H9 (cell line): ENCODE measurements at regions not wholly inside any gene's neighbourhood (a gene's known extent, or its start where the extent isn't known, plus 50 kb on each side); places are given as distances from the start of the nearest gene placed in this dataset.

Source experiments
- DNase-seq: peaks from one replicate; pipeline ENCODE4 v3.0.0-alpha.2; 2017
- H2AFZ ChIP-seq: one replicate; pipeline ENCODE4 v1.6.1; 2013; ENCODE audit warnings: mild to moderate bottlenecking, low read length, control low read depth, moderate library complexity
- H2AK5ac ChIP-seq: 2 replicates; pipeline ENCODE4 v1.6.1; 2013; ENCODE audit warnings: low read length, control low read depth, mixed read lengths; ENCODE audit not compliant: insufficient read length
- H2BK120ac ChIP-seq: one replicate; pipeline ENCODE4 v1.6.1; 2013; ENCODE audit warnings: low read depth, mild to moderate bottlenecking, low read length, control low read depth, inconsistent platforms; ENCODE audit not compliant: poor library complexity, severe bottlenecking
- H2BK12ac ChIP-seq: 2 replicates; pipeline ENCODE4 v1.6.1; 2013; ENCODE audit warnings: low read length, control low read depth, mixed read lengths, low read depth; ENCODE audit not compliant: insufficient read length
- H2BK15ac ChIP-seq: 2 replicates; pipeline ENCODE4 v1.6.1; 2013; ENCODE audit warnings: low read depth, low read length, control low read depth
- H2BK20ac ChIP-seq: one replicate; pipeline ENCODE4 v1.6.1; 2013; ENCODE audit warnings: low read depth, mild to moderate bottlenecking, low read length, control low read depth, inconsistent platforms; ENCODE audit not compliant: poor library complexity, severe bottlenecking
- H2BK5ac ChIP-seq: 2 replicates; pipeline ENCODE4 v1.6.1; 2013; ENCODE audit warnings: low read length, control low read depth, mixed read lengths; ENCODE audit not compliant: insufficient read length
- H3K14ac ChIP-seq: 2 replicates; pipeline ENCODE4 v1.6.1; 2013; ENCODE audit warnings: low read length, control low read depth; ENCODE audit not compliant: insufficient read depth
- H3K18ac ChIP-seq: 2 replicates; pipeline ENCODE4 v1.6.1; 2013; ENCODE audit warnings: low read depth, mild to moderate bottlenecking, mixed read lengths, low read length, control low read depth; ENCODE audit not compliant: insufficient read length
- H3K23ac ChIP-seq: 2 replicates; pipeline ENCODE4 v1.6.1; 2013; ENCODE audit warnings: low read length, control low read depth, mixed read lengths, low read depth; ENCODE audit not compliant: insufficient read length
- H3K23me2 ChIP-seq: 2 replicates; pipeline ENCODE4 v1.6.1; 2013; ENCODE audit warnings: low read depth, mild to moderate bottlenecking, mixed read lengths, low read length, control low read depth; ENCODE audit not compliant: insufficient read length, poor library complexity, severe bottlenecking
- H3K27ac ChIP-seq: 2 replicates; pipeline ENCODE4 v1.5.1; 2013; ENCODE audit warnings: low read length, control low read depth, mixed read lengths, low read depth; ENCODE audit not compliant: insufficient read length
- H3K27me3 ChIP-seq: 2 replicates; pipeline ENCODE4 v1.6.1; 2013; ENCODE audit warnings: low read length, control low read depth, inconsistent platforms; ENCODE audit not compliant: insufficient read depth
- H3K4ac ChIP-seq: 2 replicates; pipeline ENCODE4 v1.6.1; 2013; ENCODE audit warnings: low read depth, mild to moderate bottlenecking, control low read depth, inconsistent platforms, low read length, moderate library complexity
- H3K4me1 ChIP-seq: 2 replicates; pipeline ENCODE4 v1.6.1; 2013; ENCODE audit warnings: low read length, control low read depth, inconsistent platforms; ENCODE audit not compliant: insufficient read depth
- H3K4me2 ChIP-seq: 2 replicates; pipeline ENCODE4 v1.6.1; 2013; ENCODE audit warnings: low read length, control low read depth, mixed read lengths; ENCODE audit not compliant: insufficient read length, insufficient read depth
- H3K56ac ChIP-seq: 2 replicates; pipeline ENCODE4 v1.6.1; 2013; ENCODE audit warnings: low read depth, mild to moderate bottlenecking, mixed read lengths, low read length, control low read depth; ENCODE audit not compliant: insufficient read length
- H3K79me1 ChIP-seq: 2 replicates; pipeline ENCODE4 v1.6.1; 2013; ENCODE audit warnings: low read depth, mild to moderate bottlenecking, moderate library complexity, low read length, control low read depth, inconsistent platforms; ENCODE audit not compliant: insufficient read depth, poor library complexity, severe bottlenecking
- H3K79me2 ChIP-seq: 2 replicates; pipeline ENCODE4 v1.6.1; 2013; ENCODE audit warnings: low read length, control low read depth, inconsistent platforms; ENCODE audit not compliant: insufficient read depth
- H3K9ac ChIP-seq: 2 replicates; pipeline ENCODE4 v1.6.1; 2013; ENCODE audit warnings: low read length, control low read depth, mixed read lengths; ENCODE audit not compliant: insufficient read length; ENCODE audit errors: extremely low read depth
- H3K9me3 ChIP-seq: one replicate; pipeline ENCODE4 v1.6.1; 2013; ENCODE audit warnings: low read depth, low read length, inconsistent platforms; ENCODE audit not compliant: control insufficient read depth
- H3T11ph ChIP-seq: one replicate; pipeline ENCODE4 v1.6.1; 2013; ENCODE audit warnings: mild to moderate bottlenecking, low read length, control low read depth, inconsistent platforms
- H4K20me1 ChIP-seq: one replicate; pipeline ENCODE4 v1.6.1; 2013; ENCODE audit not compliant: control insufficient read depth, insufficient read length, insufficient read depth
- H4K5ac ChIP-seq: 2 replicates; pipeline ENCODE4 v1.6.1; 2013; ENCODE audit warnings: low read depth, mild to moderate bottlenecking, mixed read lengths, low read length, control low read depth; ENCODE audit not compliant: insufficient read length
- H4K8ac ChIP-seq: replicated peaks from 2 replicates; pipeline ENCODE4 v1.6.1; 2013; ENCODE audit warnings: low read length, control low read depth, mixed read lengths, low read depth; ENCODE audit not compliant: insufficient read length
- H4K91ac ChIP-seq: 2 replicates; pipeline ENCODE4 v1.6.1; 2013; ENCODE audit warnings: low read depth, mild to moderate bottlenecking, moderate library complexity, mixed read lengths, low read length, control low read depth; ENCODE audit not compliant: insufficient read length
- H3K27ac Mint-ChIP-seq, 3 experiments: 2 replicates in 2 of 3; 3 replicates in 1 of 3; pipeline ENCODE4 v1.8.0; 2020 to 2021; ENCODE audit warnings: mixed read lengths in 3 of 3, mild to moderate bottlenecking in 1 of 3, moderate library complexity in 1 of 3
- H3K27me3 Mint-ChIP-seq: 2 replicates; pipeline ENCODE4 v1.8.0; 2021; ENCODE audit warnings: low read depth, mild to moderate bottlenecking, moderate library complexity, mixed read lengths
- H3K36me3 Mint-ChIP-seq, 3 experiments: 2 replicates in 2 of 3; 3 replicates in 1 of 3; pipeline ENCODE4 v1.8.0; 2020 to 2021; ENCODE audit warnings: low read depth in 3 of 3, mixed read lengths in 3 of 3; ENCODE audit not compliant: insufficient read depth in 1 of 3
- H3K4me1 Mint-ChIP-seq, 2 experiments: 2 replicates each; pipeline ENCODE4 v1.8.0; 2020; ENCODE audit warnings: mixed read lengths in 2 of 2
- H3K4me3 Mint-ChIP-seq, 2 experiments: 2 replicates in 1 of 2; 3 replicates in 1 of 2; pipeline ENCODE4 v1.8.0; 2020 to 2021; ENCODE audit warnings: mild to moderate bottlenecking in 2 of 2, mixed read lengths in 2 of 2, moderate library complexity in 1 of 2
- H3K9me3 Mint-ChIP-seq, 2 experiments: 2 replicates in 1 of 2; 3 replicates in 1 of 2; pipeline ENCODE4 v1.8.0; 2020; ENCODE audit warnings: mild to moderate bottlenecking in 2 of 2, mixed read lengths in 2 of 2, moderate library complexity in 1 of 2
- CTCF ChIP-seq: fragments of 200-600 bp; sonication (generic); conservative IDR thresholded peaks from 3 replicates; pipeline ENCODE4 v1.8.0; 2021; ENCODE audit warnings: antibody characterized with exemption, mild to moderate bottlenecking

- H3K9me3 ChIP-seq: no peaks in the 10 kb centered on the region
- H3K9ac ChIP-seq: no peak overlapping the region
- H2BK5ac ChIP-seq: no peak overlapping the region
- H3K14ac ChIP-seq: no peak overlapping the region
- H3K4me1 ChIP-seq: no peaks in the 10 kb centered on the region
- no peaks in the 10 kb centered on the region for H4K20me1 ChIP-seq
- no peak for DNase-seq
- no peak overlapping the region for H4K91ac ChIP-seq
- Mint-ChIP-seq H3K4me1 (no peaks in the 10 kb centered on the region), H3K27ac (no peak overlapping the region), H3K4me3 (no peak overlapping the region), H3K9me3 (no peaks in the 10 kb centered on the region), H3K27me3 (no peaks in the 10 kb centered on the region), H3K36me3 (no peaks in the 10 kb centered on the region)
- H3K27me3 ChIP-seq: no peaks in the 10 kb centered on the region
- no peak overlapping the region for H4K8ac ChIP-seq
- no peaks in the 10 kb centered on the region for H3K79me2 ChIP-seq
- H3K27ac ChIP-seq: no peak overlapping the region
- no peak overlapping the region for H3K4me2 ChIP-seq
- no peak overlapping the region for H2BK20ac ChIP-seq
- H2BK15ac ChIP-seq: no peak overlapping the region
- no peak overlapping the region for H3T11ph ChIP-seq
- no peak overlapping the region for H2AFZ ChIP-seq
- H3K79me1 ChIP-seq: no peaks in the 10 kb centered on the region
- no peak overlapping the region for H3K23ac ChIP-seq
- no peak overlapping the region for H4K5ac ChIP-seq
- no peaks in the 10 kb centered on the region for H3K23me2 ChIP-seq
- H3K56ac ChIP-seq: no peak overlapping the region
- no peak overlapping the region for H3K18ac ChIP-seq
- H2BK120ac ChIP-seq: no peak overlapping the region
- no peak overlapping the region for H2BK12ac ChIP-seq
- TF ChIP-seq CTCF: no peak
- no peak overlapping the region for H2AK5ac ChIP-seq
- no peak overlapping the region for H3K4ac ChIP-seq
Measured at GRCh38 chr14:42130815-42131214, 524.1 kb downstream of the LRFN5 start.
